ENCODE measurements at regions not wholly inside any gene's neighbourhood (a gene's known extent, or its start where the extent isn't known, plus 50 kb on each side); places are given as distances from the start of the nearest gene placed in this dataset.

GRCh38 chr17:70408768-70409167 is 239.4 kb downstream of the KCNJ2 start:
- Histone ChIP-seq H4K20me1 (ENCODE audit: insufficient read depth, low read length) (no peaks in the 10 kb centered on the region), H3K4me1 (ENCODE audit: insufficient read depth, low read length, severe bottlenecking) (no peaks in the 10 kb centered on the region), H3K27me3 (ENCODE audit: insufficient read depth, low read length) (no peaks in the 10 kb centered on the region), H3K9me3 (ENCODE audit: low read length) (no peaks in the 10 kb centered on the region), H3K27ac (ENCODE audit: low read depth, low read length, poor library complexity, severe bottlenecking) (no peak overlapping the region), H3K9ac (ENCODE audit: low read length) (no peak overlapping the region), H3K79me2 (ENCODE audit: insufficient read depth, low read length) (no peaks in the 10 kb centered on the region), H3K4me2 (ENCODE audit: low read length) (no peak overlapping the region), H3K9me2 (ENCODE audit: low read depth, low read length) (no peaks in the 10 kb centered on the region), H3K4me3 (ENCODE audit: low read depth, low read length, poor library complexity, severe bottlenecking) (no peak overlapping the region), H3K36me3 (ENCODE audit: insufficient read depth, low read length) (no peaks in the 10 kb centered on the region), H3F3A (ENCODE audit: insufficient read depth, low read length) (no peaks in the 10 kb centered on the region), H2AFZ (ENCODE audit: low read length) (no peak overlapping the region)
- no peak for TF ChIP-seq CTCF (IDR thresholded peaks at IDR 0.05; ENCODE audit: low read length)
- no peak for TF ChIP-seq EZH2 (IDR thresholded peaks at IDR 0.05; ENCODE audit: borderline replicate concordance, low read length)

GRCh38 chr17:70414300-70414699 is 245.0 kb downstream of the KCNJ2 start:
- Histone ChIP-seq H3K36me3 (ENCODE audit: insufficient read depth, low read length) (no peaks in the 10 kb centered on the region), H3K27ac (ENCODE audit: low read depth, low read length, poor library complexity, severe bottlenecking) (no peak overlapping the region), H3K79me2 (ENCODE audit: insufficient read depth, low read length) (no peaks in the 10 kb centered on the region), H3K4me2 (ENCODE audit: low read length) (no peak overlapping the region), H2AFZ (ENCODE audit: low read length) (no peak overlapping the region), H3K4me3 (ENCODE audit: low read depth, low read length, poor library complexity, severe bottlenecking) (no peak overlapping the region), H3F3A (ENCODE audit: insufficient read depth, low read length) (no peaks in the 10 kb centered on the region), H3K9me3 (ENCODE audit: low read length) (no peaks in the 10 kb centered on the region), H3K4me1 (ENCODE audit: insufficient read depth, low read length, severe bottlenecking) (no peaks in the 10 kb centered on the region), H4K20me1 (ENCODE audit: insufficient read depth, low read length) (no peaks in the 10 kb centered on the region), H3K9me2 (ENCODE audit: low read depth, low read length) (no peaks in the 10 kb centered on the region), H3K9ac (ENCODE audit: low read length) (no peak overlapping the region), H3K27me3 (ENCODE audit: insufficient read depth, low read length) (no peaks in the 10 kb centered on the region)
- TF ChIP-seq EZH2 (IDR thresholded peaks at IDR 0.05; ENCODE audit: borderline replicate concordance, low read length) (no peak), CTCF (IDR thresholded peaks at IDR 0.05; ENCODE audit: low read length) (no peak)

- Histone ChIP-seq H3K9me3 (ENCODE audit: low read length) (no peaks in the 10 kb centered on the region), H3K9ac (ENCODE audit: low read length) (no peak overlapping the region), H3K4me2 (ENCODE audit: low read length) (no peak overlapping the region), H3K4me3 (ENCODE audit: low read depth, low read length, poor library complexity, severe bottlenecking) (no peak overlapping the region), H3K4me1 (ENCODE audit: insufficient read depth, low read length, severe bottlenecking) (no peaks in the 10 kb centered on the region), H3K9me2 (ENCODE audit: low read depth, low read length) (no peaks in the 10 kb centered on the region), H3K27me3 (ENCODE audit: insufficient read depth, low read length) (no peaks in the 10 kb centered on the region), H3K36me3 (ENCODE audit: insufficient read depth, low read length) (no peaks in the 10 kb centered on the region), H4K20me1 (ENCODE audit: insufficient read depth, low read length) (no peaks in the 10 kb centered on the region), H3F3A (ENCODE audit: insufficient read depth, low read length) (no peaks in the 10 kb centered on the region), H3K79me2 (ENCODE audit: insufficient read depth, low read length) (no peaks in the 10 kb centered on the region), H2AFZ (ENCODE audit: low read length) (no peak overlapping the region), H3K27ac (ENCODE audit: low read depth, low read length, poor library complexity, severe bottlenecking) (no peak overlapping the region)
- no peak for TF ChIP-seq CTCF (IDR thresholded peaks at IDR 0.05; ENCODE audit: low read length)
- no peak for TF ChIP-seq EZH2 (IDR thresholded peaks at IDR 0.05; ENCODE audit: borderline replicate concordance, low read length)
Observed at GRCh38 chr17:70420861-70421445, 251.6 kb downstream of the KCNJ2 start.

All from OCI-LY1 (cell line).